H1 (cell line): ENCODE measurements at regions not wholly inside any gene's neighbourhood (a gene's known extent, or its start where the extent isn't known, plus 50 kb on each side); places are given as distances from the start of the nearest gene placed in this dataset.

Experiments
- CBX5 ChIP-seq: fragments of 300-800, 300-1000 bp; sonication (generic); IDR thresholded peaks from 2 replicates; pipeline ENCODE4 v1.7.1; 2016; ENCODE audit warnings: antibody characterized with exemption, low read length, low read depth
- CHD7 ChIP-seq: fragments of 300-600 bp; sonication (generic); IDR thresholded peaks from 2 replicates; pipeline ENCODE4 v1.7.1; 2012; ENCODE audit warnings: low read length, moderate library complexity, mild to moderate bottlenecking, inconsistent platforms; ENCODE audit not compliant: insufficient replicate concordance
- CREB1 ChIP-seq: IDR thresholded peaks from 2 replicates; pipeline ENCODE4 v1.6.1; 2012; ENCODE audit warnings: inconsistent platforms
- HDAC2 ChIP-seq, 2 experiments: fragments of 300-600 bp in 1 of 2; sonication (generic) in 1 of 2; IDR thresholded peaks; 2 replicates each; pipeline ENCODE4 v1.6.1; 2011 to 2012; ENCODE audit warnings: low read depth in 2 of 2, low read length in 2 of 2, mild to moderate bottlenecking in 2 of 2, moderate library complexity in 2 of 2, borderline replicate concordance in 1 of 2, inconsistent platforms in 1 of 2
- JUND ChIP-seq: IDR thresholded peaks from 2 replicates; pipeline ENCODE4 v1.6.1; 2011; ENCODE audit warnings: mild to moderate bottlenecking, improper control_type of control experiment, low read length
- RXRA ChIP-seq: IDR thresholded peaks from 2 replicates; pipeline ENCODE4 v1.6.1; 2011; ENCODE audit warnings: low read depth, mild to moderate bottlenecking, low read length, moderate library complexity; ENCODE audit not compliant: insufficient read depth
- SP1 ChIP-seq: IDR thresholded peaks from 2 replicates; pipeline ENCODE4 v1.6.1; 2011; ENCODE audit warnings: low read depth, low read length

GRCh38 chr3:163362151-163362550 is 1716.1 kb downstream of the SI start (continued):
- TF ChIP-seq CHD7, result no peak
- TF ChIP-seq CREB1, result no peak
- no peak for TF ChIP-seq JUND
- no peak for TF ChIP-seq SP1
- TF ChIP-seq RXRA, result no peak
- TF ChIP-seq CBX5, result no peak
- TF ChIP-seq HDAC2 (IDR thresholded peaks at IDR 0.05; ENCODE audit: borderline replicate concordance in 1 of 2, low read depth in 2 of 2, low read length in 2 of 2), result no peak
